GM19099 (cell line): ENCODE measurements at regions not wholly inside any gene's neighbourhood (a gene's known extent, or its start where the extent isn't known, plus 50 kb on each side); places are given as distances from the start of the nearest gene placed in this dataset.

Source experiments
- POLR2A ChIP-seq: IDR thresholded peaks from 3 replicates; pipeline ENCODE4 v1.6.1; 2011; ENCODE audit warnings: low read depth; ENCODE audit not compliant: insufficient read length; ENCODE audit errors: extremely low read depth

GRCh38 chr19:28569132-28570131 is 643.5 kb downstream of the UQCRFS1 start:
- TF ChIP-seq POLR2A: no peak

- TF ChIP-seq POLR2A: no peak
These were observed 645.1 kb downstream of the UQCRFS1 start for GRCh38 chr19:28567834-28568233.

GRCh38 chr19:28563964-28564921 is 648.7 kb downstream of the UQCRFS1 start:
- TF ChIP-seq POLR2A: no peak

- no peak for TF ChIP-seq POLR2A
These were observed 652.2 kb downstream of the UQCRFS1 start for GRCh38 chr19:28560786-28561185.

GRCh38 chr19:28558783-28559182 is 654.2 kb downstream of the UQCRFS1 start:
- TF ChIP-seq POLR2A: no peak

- TF ChIP-seq POLR2A: no peak
These were observed 656.6 kb downstream of the UQCRFS1 start for GRCh38 chr19:28556371-28556770.

GRCh38 chr19:28555317-28555716 is 657.6 kb downstream of the UQCRFS1 start:
- no peak for TF ChIP-seq POLR2A

GRCh38 chr19:28554321-28555091 is 658.4 kb downstream of the UQCRFS1 start:
- TF ChIP-seq POLR2A: no peak

- no peak for TF ChIP-seq POLR2A
These were observed 659.2 kb downstream of the UQCRFS1 start for GRCh38 chr19:28553764-28554163.

- TF ChIP-seq POLR2A: no peak
These were observed 659.9 kb downstream of the UQCRFS1 start for GRCh38 chr19:28553005-28553404.

- TF ChIP-seq POLR2A: no peak
These were observed 663.2 kb downstream of the UQCRFS1 start for GRCh38 chr19:28549680-28550277.

GRCh38 chr19:28546148-28546685 is 666.7 kb downstream of the UQCRFS1 start:
- no peak for TF ChIP-seq POLR2A

GRCh38 chr19:28544451-28545261 is 668.3 kb downstream of the UQCRFS1 start:
- no peak for TF ChIP-seq POLR2A

- TF ChIP-seq POLR2A: no peak
These were observed 669.6 kb downstream of the UQCRFS1 start for GRCh38 chr19:28543244-28543776.
